AML-193 (cell line): ENCODE measurements at regions not wholly inside any gene's neighbourhood (a gene's known extent, or its start where the extent isn't known, plus 50 kb on each side); places are given as distances from the start of the nearest gene placed in this dataset.

ENCODE experiments used
- DNase-seq, 2 experiments: peaks; one replicate each; lab custom pipeline; 2025; lab: John Stamatoyannopoulos, UW

GRCh38 chr19:30307191-30307974, 64.8 kb upstream of the ZNF536 start:
- DNase-seq = no peak

GRCh38 chr19:30309176-30309575, 63.0 kb upstream of the ZNF536 start:
- no peak for DNase-seq

- no peak for DNase-seq
Observed at GRCh38 chr19:30309905-30310601, 62.1 kb upstream of the ZNF536 start.

GRCh38 chr19:30310602-30311263, 61.5 kb upstream of the ZNF536 start:
- no peak for DNase-seq

- no peak for DNase-seq
Observed at GRCh38 chr19:30311911-30312310, 60.3 kb upstream of the ZNF536 start.

- no peak for DNase-seq
Observed at GRCh38 chr19:30312582-30313352, 59.4 kb upstream of the ZNF536 start.

- no peak for DNase-seq
Observed at GRCh38 chr19:30313353-30313750, 58.8 kb upstream of the ZNF536 start.

- DNase-seq = no peak
Observed at GRCh38 chr19:30314056-30314804, 58.0 kb upstream of the ZNF536 start.

- DNase-seq = no peak
Observed at GRCh38 chr19:30314805-30315155, 57.4 kb upstream of the ZNF536 start.

GRCh38 chr19:30315159-30315558, 57.0 kb upstream of the ZNF536 start:
- no peak for DNase-seq

- no peak for DNase-seq
Observed at GRCh38 chr19:30316000-30316491, 56.1 kb upstream of the ZNF536 start.

- DNase-seq = no peak
Observed at GRCh38 chr19:30316560-30317106, 55.6 kb upstream of the ZNF536 start.

- DNase-seq = no peak
Observed at GRCh38 chr19:30317403-30317802, 54.8 kb upstream of the ZNF536 start.

GRCh38 chr19:30318261-30318660, 53.9 kb upstream of the ZNF536 start:
- no peak for DNase-seq

GRCh38 chr19:30318936-30319335, 53.2 kb upstream of the ZNF536 start:
- DNase-seq = no peak

GRCh38 chr19:30319411-30319810, 52.8 kb upstream of the ZNF536 start:
- no peak for DNase-seq

GRCh38 chr19:30319876-30320275, 52.3 kb upstream of the ZNF536 start:
- no peak for DNase-seq

- DNase-seq = no peak
Observed at GRCh38 chr19:30320466-30320865, 51.7 kb upstream of the ZNF536 start.

- no peak for DNase-seq
Observed at GRCh38 chr19:30320916-30321315, 51.3 kb upstream of the ZNF536 start.
